ENCODE measurements at regions not wholly inside any gene's neighbourhood (a gene's known extent, or its start where the extent isn't known, plus 50 kb on each side); places are given as distances from the start of the nearest gene placed in this dataset.

DNA sequence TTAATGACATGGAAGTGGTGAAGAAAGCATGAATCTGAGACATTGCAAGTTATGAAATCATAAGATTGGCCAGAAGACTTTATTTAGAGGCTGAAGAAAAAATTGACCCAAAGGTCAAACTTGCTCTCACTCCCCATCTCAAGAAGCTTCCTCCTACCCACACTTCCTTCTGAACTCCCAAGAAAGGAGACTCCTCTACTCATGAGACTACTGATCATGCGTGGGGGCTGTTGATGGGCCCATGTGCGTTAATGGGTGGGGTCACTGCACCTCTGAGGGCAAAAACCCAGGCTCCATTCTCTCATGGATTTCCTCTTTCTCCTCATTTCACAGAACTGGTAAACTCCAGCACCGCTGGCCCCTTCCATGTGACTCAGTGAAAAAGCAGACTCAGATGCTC is 470.6 kb upstream of the ARID1B start:
- no peak for DNase-seq
- H3K9me3 Mint-ChIP-seq: peaks cover 0 to 4% (median 0%) of the 10 kb centered on the region in 7 donors
- Histone ChIP-seq H3K36me3 (ENCODE audit: control insufficient read depth, insufficient read depth, low read length) (no peaks in the 10 kb centered on the region), H3K27ac (ENCODE audit: insufficient read depth, low read length, poor library complexity, severe bottlenecking) (no peak overlapping the region), H3K4me3 (ENCODE audit: low read depth, low read length) (no peak overlapping the region), H3K9me3 (ENCODE audit: control insufficient read depth in 2 of 2, low read length in 2 of 2) (no peaks in the 10 kb centered on the region), H3K27me3 (ENCODE audit: control insufficient read depth, insufficient read depth, low read length) (no peaks in the 10 kb centered on the region), H3K4me1 (ENCODE audit: control insufficient read depth, insufficient read depth, low read length, poor library complexity, severe bottlenecking) (no peaks in the 10 kb centered on the region)
- no peaks in the 10 kb centered on the region for H3K4me1 Mint-ChIP-seq
- H3K27me3 Mint-ChIP-seq: no peaks in the 10 kb centered on the region
- no peaks in the 10 kb centered on the region for H3K36me3 Mint-ChIP-seq
- ATAC-seq (ENCODE audit: low read depth in 2 of 2): no peak
- no peak overlapping the region for H3K4me3 Mint-ChIP-seq
- H3K27ac Mint-ChIP-seq: no peak overlapping the region

DNA sequence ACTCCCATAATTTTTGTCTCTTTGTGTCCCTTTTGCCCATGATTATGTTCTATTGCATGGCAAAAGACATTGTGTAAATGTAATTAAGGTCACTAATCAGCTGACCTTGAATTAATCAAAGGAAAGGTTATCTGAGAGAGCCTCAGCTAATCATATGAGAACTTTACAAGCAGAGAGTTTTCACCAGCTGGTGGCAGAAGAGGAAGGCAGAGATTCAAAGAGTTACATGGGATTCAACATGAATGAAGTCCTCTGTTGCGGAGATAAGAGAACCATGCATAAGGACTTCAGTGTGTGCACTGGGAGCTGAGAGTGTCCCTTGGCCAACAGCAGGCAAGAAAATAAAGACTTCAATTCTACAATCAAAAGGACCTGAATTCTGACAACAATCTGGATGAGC is 494.1 kb upstream of the ARID1B start:
- Mint-ChIP-seq H3K4me3 (no peak overlapping the region), H3K4me1 (no peaks in the 10 kb centered on the region), H3K27ac (no peak overlapping the region), H3K27me3 (peaks cover 9% of the 10 kb centered on the region), H3K9me3 (peaks cover 0 to under 1% (median under 1%) of the 10 kb centered on the region in 7 donors), H3K36me3 (peaks cover under 1% of the 10 kb centered on the region)
- Histone ChIP-seq H3K36me3 (ENCODE audit: control insufficient read depth, insufficient read depth, low read length) (no peaks in the 10 kb centered on the region), H3K4me3 (ENCODE audit: low read depth, low read length) (no peak overlapping the region), H3K27me3 (ENCODE audit: control insufficient read depth, insufficient read depth, low read length) (no peaks in the 10 kb centered on the region), H3K4me1 (ENCODE audit: control insufficient read depth, insufficient read depth, low read length, poor library complexity, severe bottlenecking) (no peaks in the 10 kb centered on the region), H3K27ac (ENCODE audit: insufficient read depth, low read length, poor library complexity, severe bottlenecking) (no peak overlapping the region), H3K9me3 (ENCODE audit: control insufficient read depth in 2 of 2, low read length in 2 of 2) (no peaks in the 10 kb centered on the region)
- DNase-seq (no peak), ATAC-seq (ENCODE audit: low read depth in 2 of 2) (no peak)

DNA sequence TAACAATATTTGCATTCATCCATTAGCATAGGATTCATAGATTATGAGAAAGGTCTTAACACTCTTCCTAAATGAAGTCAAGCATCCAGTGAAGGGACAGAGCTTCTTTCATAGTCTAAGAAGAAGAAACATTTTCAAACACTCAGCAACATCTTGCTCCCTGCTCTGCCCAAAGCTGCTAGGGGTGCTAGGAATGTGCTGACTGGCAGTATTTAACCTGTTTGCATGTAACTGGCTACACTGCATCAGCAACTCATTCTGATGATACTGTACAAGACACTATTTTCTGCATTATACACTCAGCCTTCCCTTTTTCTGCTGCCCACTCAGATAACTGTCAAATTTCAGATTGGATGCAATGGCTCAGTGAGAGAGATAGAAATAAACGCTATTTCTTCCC is 495.1 kb upstream of the ARID1B start:
- Mint-ChIP-seq H3K4me3 (no peak overlapping the region), H3K27ac (no peak overlapping the region), H3K4me1 (no peaks in the 10 kb centered on the region), H3K36me3 (peaks cover 4% of the 10 kb centered on the region), H3K27me3 (peaks cover 14% of the 10 kb centered on the region), H3K9me3 (peaks cover 0 to 5% (median 4%) of the 10 kb centered on the region in 7 donors)
- H3K36me3 ChIP-seq (ENCODE audit: control insufficient read depth, insufficient read depth, low read length): no peaks in the 10 kb centered on the region
- no peak overlapping the region for H3K27ac ChIP-seq (ENCODE audit: insufficient read depth, low read length, poor library complexity, severe bottlenecking)
- no peaks in the 10 kb centered on the region for H3K4me1 ChIP-seq (ENCODE audit: control insufficient read depth, insufficient read depth, low read length, poor library complexity, severe bottlenecking)
- H3K27me3 ChIP-seq (ENCODE audit: control insufficient read depth, insufficient read depth, low read length): no peaks in the 10 kb centered on the region
- H3K9me3 ChIP-seq (ENCODE audit: control insufficient read depth in 2 of 2, low read length in 2 of 2): no peaks in the 10 kb centered on the region
- ATAC-seq (ENCODE audit: low read depth in 2 of 2) (no peak), DNase-seq (no peak)
- no peak overlapping the region for H3K4me3 ChIP-seq (ENCODE audit: low read depth, low read length)

DNA sequence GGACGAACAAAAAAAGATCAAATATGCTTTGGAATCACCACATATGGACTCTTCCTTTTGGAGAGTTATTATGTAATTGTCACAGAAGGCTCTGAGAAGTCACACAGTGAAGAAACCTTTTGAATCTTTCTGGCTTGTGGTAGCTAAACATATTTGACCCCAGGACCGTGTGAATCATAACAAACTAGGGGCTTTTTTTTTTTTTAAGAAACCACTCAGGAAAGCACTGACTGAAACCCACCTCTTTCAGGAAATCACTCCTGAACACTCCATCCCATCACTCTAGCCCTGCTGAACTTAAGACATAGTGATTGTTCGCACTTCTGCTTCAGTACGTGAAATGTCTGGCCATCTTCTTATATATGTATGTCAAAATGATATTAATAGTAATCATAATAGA is 495.9 kb upstream of the ARID1B start:
- Histone ChIP-seq H3K4me3 (ENCODE audit: low read depth, low read length) (no peak overlapping the region), H3K27me3 (ENCODE audit: control insufficient read depth, insufficient read depth, low read length) (no peaks in the 10 kb centered on the region), H3K9me3 (ENCODE audit: control insufficient read depth in 2 of 2, low read length in 2 of 2) (no peaks in the 10 kb centered on the region), H3K4me1 (ENCODE audit: control insufficient read depth, insufficient read depth, low read length, poor library complexity, severe bottlenecking) (no peaks in the 10 kb centered on the region), H3K27ac (ENCODE audit: insufficient read depth, low read length, poor library complexity, severe bottlenecking) (no peak overlapping the region), H3K36me3 (ENCODE audit: control insufficient read depth, insufficient read depth, low read length) (no peaks in the 10 kb centered on the region)
- DNase-seq: no peak
- Mint-ChIP-seq H3K27ac (no peak overlapping the region), H3K4me3 (no peak overlapping the region), H3K27me3 (peaks cover 14% of the 10 kb centered on the region), H3K4me1 (no peaks in the 10 kb centered on the region), H3K9me3 (peaks cover 0 to 5% (median 4%) of the 10 kb centered on the region in 7 donors), H3K36me3 (peaks cover 4% of the 10 kb centered on the region)
- no peak for ATAC-seq (ENCODE audit: low read depth in 2 of 2)

DNA sequence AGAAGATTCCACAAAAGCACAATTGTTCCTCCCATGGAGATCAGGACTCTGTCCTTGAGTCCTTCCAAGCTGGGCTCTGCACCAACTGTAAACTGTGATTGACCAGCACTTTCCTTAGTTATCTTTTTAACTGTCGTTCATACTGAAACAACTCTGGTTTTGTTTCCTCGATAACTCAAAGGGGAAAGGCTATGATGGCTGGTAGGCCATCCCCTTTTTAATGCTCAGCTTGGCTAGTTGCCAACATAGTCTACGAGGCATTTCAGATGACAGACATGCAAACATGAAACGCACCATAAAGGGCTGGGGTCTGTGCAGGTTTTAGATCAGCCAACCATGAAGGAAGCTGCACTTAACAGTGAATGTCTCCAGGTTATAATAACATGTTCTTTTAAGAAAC is 497.1 kb upstream of the ARID1B start:
- Histone ChIP-seq H3K27ac (ENCODE audit: insufficient read depth, low read length, poor library complexity, severe bottlenecking) (no peak overlapping the region), H3K27me3 (ENCODE audit: control insufficient read depth, insufficient read depth, low read length) (no peaks in the 10 kb centered on the region), H3K36me3 (ENCODE audit: control insufficient read depth, insufficient read depth, low read length) (no peaks in the 10 kb centered on the region), H3K9me3 (ENCODE audit: control insufficient read depth in 2 of 2, low read length in 2 of 2) (no peaks in the 10 kb centered on the region), H3K4me1 (ENCODE audit: control insufficient read depth, insufficient read depth, low read length, poor library complexity, severe bottlenecking) (no peaks in the 10 kb centered on the region), H3K4me3 (ENCODE audit: low read depth, low read length) (no peak overlapping the region)
- H3K27me3 Mint-ChIP-seq: peaks cover 14% of the 10 kb centered on the region
- no peak overlapping the region for H3K27ac Mint-ChIP-seq
- DNase-seq (no peak), ATAC-seq (ENCODE audit: low read depth in 2 of 2) (no peak)
- peaks cover 0 to 5% (median 4%) of the 10 kb centered on the region in 7 donors for H3K9me3 Mint-ChIP-seq
- H3K4me3 Mint-ChIP-seq: no peak overlapping the region
- H3K4me1 Mint-ChIP-seq: no peaks in the 10 kb centered on the region
- peaks cover 4% of the 10 kb centered on the region for H3K36me3 Mint-ChIP-seq

DNA sequence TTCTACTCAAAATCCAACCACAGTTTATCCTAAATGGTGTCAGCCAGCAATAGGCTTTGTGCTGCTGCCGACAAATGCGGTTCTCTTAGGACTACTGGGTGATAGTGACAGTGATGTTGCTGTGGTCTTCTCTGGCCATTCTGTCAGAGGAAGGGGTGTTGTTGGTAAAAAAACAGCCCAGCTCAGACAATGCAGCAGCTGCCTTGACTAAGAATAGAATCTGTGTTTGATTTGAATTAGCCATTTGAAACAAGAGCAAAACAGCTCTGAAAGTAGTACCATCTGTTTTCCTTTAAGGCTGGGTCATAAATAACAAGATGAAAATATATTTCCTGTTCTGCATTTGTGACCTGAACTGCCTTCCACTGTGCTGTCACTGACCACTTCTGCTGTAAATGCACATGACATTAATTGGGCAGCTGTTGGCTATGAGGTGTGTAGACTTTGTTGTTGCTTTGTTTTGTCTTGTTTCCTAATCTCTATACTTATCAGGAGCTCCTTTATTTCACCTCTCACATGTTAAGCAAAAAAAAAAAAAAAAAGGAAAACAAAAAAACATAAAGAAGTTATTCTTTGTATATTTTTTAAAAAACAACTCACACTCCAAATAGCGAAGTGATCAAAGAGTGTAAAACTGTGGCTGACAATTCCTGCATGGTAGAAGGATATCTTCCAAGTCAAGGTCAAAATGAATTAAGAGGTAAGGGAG is 497.8 kb upstream of the ARID1B start:
- ATAC-seq (ENCODE audit: low read depth in 2 of 2) (no peak), DNase-seq (no peak)
- no peaks in the 10 kb centered on the region for H3K4me1 ChIP-seq (ENCODE audit: control insufficient read depth, insufficient read depth, low read length, poor library complexity, severe bottlenecking)
- Mint-ChIP-seq H3K27ac (peak overlapping the region in 1 of 3 donors; percentile 2), H3K4me3 (no peak overlapping the region), H3K27me3 (peaks cover 14% of the 10 kb centered on the region), H3K4me1 (no peaks in the 10 kb centered on the region), H3K9me3 (peaks cover 0 to 5% (median 4%) of the 10 kb centered on the region in 7 donors), H3K36me3 (peaks cover 4% of the 10 kb centered on the region)
- no peaks in the 10 kb centered on the region for H3K9me3 ChIP-seq (ENCODE audit: control insufficient read depth in 2 of 2, low read length in 2 of 2)
- no peak overlapping the region for H3K4me3 ChIP-seq (ENCODE audit: low read depth, low read length)
- no peaks in the 10 kb centered on the region for H3K27me3 ChIP-seq (ENCODE audit: control insufficient read depth, insufficient read depth, low read length)
- H3K27ac ChIP-seq (ENCODE audit: insufficient read depth, low read length, poor library complexity, severe bottlenecking): no peak overlapping the region
- H3K36me3 ChIP-seq (ENCODE audit: control insufficient read depth, insufficient read depth, low read length): no peaks in the 10 kb centered on the region

DNA sequence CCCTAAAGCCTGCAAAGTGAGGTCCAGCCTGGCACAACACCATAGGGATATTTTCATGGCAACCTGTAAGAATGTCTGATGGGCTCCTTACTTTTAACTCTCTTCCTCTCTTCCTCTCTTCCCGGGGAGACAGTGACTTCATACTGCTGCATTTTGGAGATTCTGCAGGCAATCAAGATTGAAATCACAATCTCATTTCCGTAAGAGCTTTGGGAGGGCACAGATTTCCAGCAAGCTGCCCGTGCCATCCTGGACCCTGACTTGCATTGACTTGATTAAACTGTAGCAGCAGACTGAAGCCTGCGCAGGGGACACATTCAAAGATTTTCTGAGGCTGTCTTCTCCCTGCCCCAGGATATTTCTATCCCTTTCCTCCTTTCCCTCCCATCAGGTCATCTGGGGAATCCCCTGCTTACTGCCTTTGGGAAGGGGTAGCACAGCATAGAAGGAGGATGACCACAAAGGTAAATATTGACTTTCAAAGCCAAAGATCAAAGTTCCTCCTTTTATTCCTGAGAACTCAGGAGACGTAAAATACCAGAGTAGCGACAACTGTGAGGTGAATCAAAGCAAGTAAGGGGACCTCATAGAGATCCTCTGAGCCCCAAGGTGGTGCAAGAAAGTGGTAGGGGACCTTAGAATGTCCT is 504.0 kb upstream of the ARID1B start:
- Mint-ChIP-seq H3K27ac (no peak overlapping the region), H3K36me3 (peaks cover 4% of the 10 kb centered on the region), H3K27me3 (peaks cover 9% of the 10 kb centered on the region), H3K4me3 (no peak overlapping the region), H3K9me3 (peaks cover 0 to 5% (median 4%) of the 10 kb centered on the region in 7 donors), H3K4me1 (peaks cover 0 to 14% (median 3%) of the 10 kb centered on the region in 4 donors)
- DNase-seq: no peak
- Histone ChIP-seq H3K27ac (ENCODE audit: insufficient read depth, low read length, poor library complexity, severe bottlenecking) (no peak overlapping the region), H3K4me3 (ENCODE audit: low read depth, low read length) (no peak overlapping the region), H3K9me3 (ENCODE audit: control insufficient read depth in 2 of 2, low read length in 2 of 2) (no peaks in the 10 kb centered on the region), H3K36me3 (ENCODE audit: control insufficient read depth, insufficient read depth, low read length) (no peaks in the 10 kb centered on the region), H3K4me1 (ENCODE audit: control insufficient read depth, insufficient read depth, low read length, poor library complexity, severe bottlenecking) (no peaks in the 10 kb centered on the region), H3K27me3 (ENCODE audit: control insufficient read depth, insufficient read depth, low read length) (peaks cover 2% of the 10 kb centered on the region)
- ATAC-seq (ENCODE audit: low read depth in 2 of 2): no peak

All from CD4-positive, CD25-positive, alpha-beta regulatory T cell (primary cell).